HepG2 (cell line): ENCODE measurements at regions not wholly inside any gene's neighbourhood (a gene's known extent, or its start where the extent isn't known, plus 50 kb on each side); places are given as distances from the start of the nearest gene placed in this dataset.

Source experiments
- ATAC-seq: fragments of 200-7000 bp; cut with Tn5 transposase; 3 replicates; pipeline ENCODE4 v1.9.1; 2020; ENCODE audit warnings: mild to moderate bottlenecking, moderate library complexity
- BruUV-seq: library from RNA; stranded (reverse); fragments of 400-500 nt; replicated peaks from 2 replicates; lab custom pipeline; 2021; lab: Mats Ljungman, UMichigan
- CTCF ChIA-PET: fragments of 300-600 bp; formaldehyde crosslinking; extraction: SDS; loops from one replicate; lab custom pipeline; 2021; ENCODE audit warnings: low total read pairs, inconsistent platforms, low intra/inter-chr PET ratio; lab: Yijun Ruan, JAX
- POLR2A ChIA-PET: fragments of 350-600 bp; sonication (Branson Sonifier 250); formaldehyde crosslinking; loops from one replicate; lab custom pipeline; 2020; ENCODE audit warnings: antibody characterized with exemption, inconsistent platforms; lab: Yijun Ruan, JAX
- DNase-seq: peaks from one replicate; pipeline ENCODE4 v3.0.0-alpha.2; 2015; ENCODE audit warnings: low spot score
- FAIRE-seq: peaks from 3 replicates; lab custom pipeline; 2011; peaks lifted over from hg19 to GRCh38; lab: Jason Lieb, UNC
- H2AFZ ChIP-seq: one replicate; pipeline ENCODE4 v1.6.1; 2011; ENCODE audit warnings: low read length, inconsistent platforms
- H3K27ac ChIP-seq: fragments of 300-600 bp; 3 replicates; pipeline ENCODE4 v1.8.0; 2011; ENCODE audit warnings: mixed run types, mild to moderate bottlenecking, mixed read lengths, low read length, inconsistent platforms; ENCODE audit not compliant: insufficient read depth; ENCODE audit errors: extremely low read length
- H3K27me3 ChIP-seq, 2 experiments: fragments of 200-600 bp in 1 of 2; 2 replicates in 1 of 2; 3 replicates in 1 of 2; pipeline versions ENCODE4 v1.6.0 to v1.8.0; 2011; ENCODE audit warnings: low read length in 2 of 2, mild to moderate bottlenecking in 2 of 2, moderate library complexity in 2 of 2, inconsistent platforms in 1 of 2; ENCODE audit not compliant: insufficient read depth in 2 of 2, control insufficient read depth in 1 of 2
- H3K36me3 ChIP-seq, 2 experiments: fragments of 200-600 bp in 1 of 2; replicated peaks in 1 of 2; 2 replicates in 1 of 2; 3 replicates in 1 of 2; pipeline versions ENCODE4 v1.5.1 to v1.8.0; 2011; ENCODE audit warnings: low read length in 2 of 2, inconsistent platforms in 1 of 2; ENCODE audit not compliant: insufficient read depth in 2 of 2, control insufficient read depth in 1 of 2
- H3K4me1 ChIP-seq: 2 replicates; pipeline ENCODE4 v1.5.1; 2012; ENCODE audit warnings: low read length, inconsistent platforms; ENCODE audit not compliant: insufficient read depth
- H3K4me2 ChIP-seq: 2 replicates; pipeline ENCODE4 v1.6.0; 2011; ENCODE audit warnings: low read depth, low read length, inconsistent platforms
- H3K4me3 ChIP-seq, 3 experiments: fragments of 200-600 bp in 1 of 3; sonication (generic), shearing (Covaris generic) in 1 of 3; replicated peaks in 1 of 3; 2 replicates each; pipeline ENCODE4 v1.5.1; 2011 to 2016; ENCODE audit warnings: low read length in 3 of 3, inconsistent platforms in 2 of 3, low read depth in 2 of 3, mild to moderate bottlenecking in 2 of 3, control low read depth in 1 of 3, mixed read lengths in 1 of 3; ENCODE audit not compliant: insufficient read depth in 1 of 3
- H3K79me2 ChIP-seq: one replicate; pipeline ENCODE4 v1.6.1; 2011; ENCODE audit warnings: low read length, inconsistent platforms; ENCODE audit not compliant: insufficient read depth
- H3K9ac ChIP-seq: 2 replicates; pipeline ENCODE4 v1.6.0; 2011; ENCODE audit warnings: mild to moderate bottlenecking, low read depth, low read length, inconsistent platforms; ENCODE audit not compliant: insufficient read depth
- H3K9me3 ChIP-seq: 2 replicates; pipeline ENCODE4 v1.5.1; 2012; ENCODE audit warnings: mild to moderate bottlenecking, low read length
- H4K20me1 ChIP-seq: 2 replicates; pipeline ENCODE4 v1.6.0; 2011; ENCODE audit warnings: inconsistent platforms, mild to moderate bottlenecking, low read length, moderate library complexity; ENCODE audit not compliant: insufficient read depth
- CCAR2 ChIP-seq: fragments of 200-400 bp; formaldehyde crosslinking; optimal IDR thresholded peaks from 2 replicates; pipeline ENCODE3; 2018; ENCODE audit warnings: low read depth, mild to moderate bottlenecking, low read length, moderate library complexity
- FLYWCH1 ChIP-seq: sonication (generic); formaldehyde crosslinking; IDR thresholded peaks from 2 replicates; pipeline ENCODE4 v1.8.1; 2023; ENCODE audit warnings: mild to moderate bottlenecking, missing genetic modification reagents
- NFE2L2 ChIP-seq: fragments of 150-350 bp; IDR thresholded peaks from 2 replicates; pipeline ENCODE4 v1.6.1; 2014; ENCODE audit warnings: low read length
- SRSF4 ChIP-seq: fragments of 200-400 bp; formaldehyde crosslinking; IDR thresholded peaks from one replicate; pipeline ENCODE4 v1.6.1; 2018; ENCODE audit warnings: mild to moderate bottlenecking, low read depth, low read length, moderate library complexity; ENCODE audit not compliant: poor library complexity, severe bottlenecking
- ZNF891 ChIP-seq: sonication (generic); formaldehyde crosslinking; IDR thresholded peaks from 2 replicates; pipeline ENCODE4 v1.5.0; 2020; ENCODE audit warnings: mild to moderate bottlenecking, missing genetic modification reagents
- WGBS: methylation state at CpG from one replicate; pipeline ENCODE4 v1.1.6; 2017; ENCODE audit warnings: low lambda C conversion rate; 5-methylcytosine and 5-hydroxymethylcytosine counted together
- in situ Hi-C: cut with HindIII; loops from 2 replicates; pipeline ENCODE4 v1.10.0; 2017; ENCODE audit warnings: low pct_unique_long_range_greater_than_20kb; ENCODE audit not compliant: extremely low pct_ligation_motif_present
- intact Hi-C: fragments of 100-400 bp; cut with micrococcal nuclease; formaldehyde crosslinking; loops from one replicate; pipeline ENCODE4 v1.10.0; 2022; ENCODE audit not compliant: unreplicated experiment
- TF ChIP-seq, protein P1 (sequence below): sonication (generic); formaldehyde crosslinking; IDR thresholded peaks from 2 replicates; pipeline ENCODE4 v1.5.1; 2020; ENCODE audit warnings: mild to moderate bottlenecking, missing genetic modification reagents, borderline replicate concordance
- TF ChIP-seq, protein P2 (sequence below): sonication (generic); formaldehyde crosslinking; IDR thresholded peaks from 2 replicates; pipeline ENCODE4 v1.4.0; 2020; ENCODE audit warnings: mild to moderate bottlenecking, missing genetic modification reagents
- TF ChIP-seq, protein P3 (sequence below): sonication (generic); formaldehyde crosslinking; IDR thresholded peaks from 2 replicates; pipeline ENCODE4 v1.5.1; 2020; ENCODE audit warnings: missing genetic modification reagents, mild to moderate bottlenecking, borderline replicate concordance
- TF ChIP-seq, protein P4 (sequence below): sonication (generic); formaldehyde crosslinking; IDR thresholded peaks from 2 replicates; pipeline ENCODE4 v1.8.1; 2023; ENCODE audit warnings: mild to moderate bottlenecking, inconsistent platforms, moderate library complexity, missing genetic modification reagents, borderline replicate concordance
- TF ChIP-seq, protein P5 (sequence below): sonication (generic); formaldehyde crosslinking; IDR thresholded peaks from 2 replicates; pipeline ENCODE4 v1.4.0; 2020; ENCODE audit warnings: mild to moderate bottlenecking, missing genetic modification reagents
- TF ChIP-seq, protein P6 (sequence below): sonication (generic); formaldehyde crosslinking; IDR thresholded peaks from 2 replicates; pipeline ENCODE4 v1.8.0; 2022; ENCODE audit warnings: mild to moderate bottlenecking, missing genetic modification reagents, moderate library complexity

DNA sequence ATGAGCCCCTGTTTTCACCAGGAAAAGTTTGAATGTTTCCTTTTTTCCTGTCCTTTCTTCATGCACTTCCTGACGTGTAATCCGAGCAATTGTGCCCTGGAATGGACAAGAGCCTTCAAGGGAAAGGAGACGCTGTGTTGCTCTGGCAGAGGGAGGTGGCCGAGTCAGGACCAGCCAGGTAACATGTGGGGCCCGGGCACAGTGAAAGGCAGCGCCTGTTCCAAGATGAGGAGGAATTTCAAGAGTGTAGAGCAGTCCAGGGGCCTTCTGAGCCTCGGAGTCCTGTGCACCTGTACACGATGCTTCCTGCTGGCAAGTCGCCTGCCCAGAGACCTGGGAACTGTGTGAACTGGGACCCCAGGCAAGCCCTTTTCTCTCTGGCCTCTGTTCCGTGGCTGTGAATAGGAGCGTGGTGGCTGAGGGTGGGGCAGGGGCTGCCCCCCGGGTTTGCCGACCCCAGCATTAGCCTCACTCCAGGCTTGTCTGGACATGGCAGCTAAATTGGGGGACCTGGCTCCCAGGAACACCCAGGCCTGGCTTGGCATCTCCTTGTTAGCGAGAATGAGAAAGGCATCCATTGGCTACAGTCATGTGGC lies 92.0 kb downstream of the MYEOV start:
- Histone ChIP-seq H3K27ac (no peak overlapping the region), H3K9ac (no peak overlapping the region), H3K27me3 (peaks cover under 1 to 48% of the 10 kb centered on the region in 2 experiments; a peak in 4 of 5 replicates)
- BruUV-seq, result no TSS peak
- ATAC-seq, result no peak
- intact Hi-C loops, result no loop called here
- TF ChIP-seq, protein P1, sequence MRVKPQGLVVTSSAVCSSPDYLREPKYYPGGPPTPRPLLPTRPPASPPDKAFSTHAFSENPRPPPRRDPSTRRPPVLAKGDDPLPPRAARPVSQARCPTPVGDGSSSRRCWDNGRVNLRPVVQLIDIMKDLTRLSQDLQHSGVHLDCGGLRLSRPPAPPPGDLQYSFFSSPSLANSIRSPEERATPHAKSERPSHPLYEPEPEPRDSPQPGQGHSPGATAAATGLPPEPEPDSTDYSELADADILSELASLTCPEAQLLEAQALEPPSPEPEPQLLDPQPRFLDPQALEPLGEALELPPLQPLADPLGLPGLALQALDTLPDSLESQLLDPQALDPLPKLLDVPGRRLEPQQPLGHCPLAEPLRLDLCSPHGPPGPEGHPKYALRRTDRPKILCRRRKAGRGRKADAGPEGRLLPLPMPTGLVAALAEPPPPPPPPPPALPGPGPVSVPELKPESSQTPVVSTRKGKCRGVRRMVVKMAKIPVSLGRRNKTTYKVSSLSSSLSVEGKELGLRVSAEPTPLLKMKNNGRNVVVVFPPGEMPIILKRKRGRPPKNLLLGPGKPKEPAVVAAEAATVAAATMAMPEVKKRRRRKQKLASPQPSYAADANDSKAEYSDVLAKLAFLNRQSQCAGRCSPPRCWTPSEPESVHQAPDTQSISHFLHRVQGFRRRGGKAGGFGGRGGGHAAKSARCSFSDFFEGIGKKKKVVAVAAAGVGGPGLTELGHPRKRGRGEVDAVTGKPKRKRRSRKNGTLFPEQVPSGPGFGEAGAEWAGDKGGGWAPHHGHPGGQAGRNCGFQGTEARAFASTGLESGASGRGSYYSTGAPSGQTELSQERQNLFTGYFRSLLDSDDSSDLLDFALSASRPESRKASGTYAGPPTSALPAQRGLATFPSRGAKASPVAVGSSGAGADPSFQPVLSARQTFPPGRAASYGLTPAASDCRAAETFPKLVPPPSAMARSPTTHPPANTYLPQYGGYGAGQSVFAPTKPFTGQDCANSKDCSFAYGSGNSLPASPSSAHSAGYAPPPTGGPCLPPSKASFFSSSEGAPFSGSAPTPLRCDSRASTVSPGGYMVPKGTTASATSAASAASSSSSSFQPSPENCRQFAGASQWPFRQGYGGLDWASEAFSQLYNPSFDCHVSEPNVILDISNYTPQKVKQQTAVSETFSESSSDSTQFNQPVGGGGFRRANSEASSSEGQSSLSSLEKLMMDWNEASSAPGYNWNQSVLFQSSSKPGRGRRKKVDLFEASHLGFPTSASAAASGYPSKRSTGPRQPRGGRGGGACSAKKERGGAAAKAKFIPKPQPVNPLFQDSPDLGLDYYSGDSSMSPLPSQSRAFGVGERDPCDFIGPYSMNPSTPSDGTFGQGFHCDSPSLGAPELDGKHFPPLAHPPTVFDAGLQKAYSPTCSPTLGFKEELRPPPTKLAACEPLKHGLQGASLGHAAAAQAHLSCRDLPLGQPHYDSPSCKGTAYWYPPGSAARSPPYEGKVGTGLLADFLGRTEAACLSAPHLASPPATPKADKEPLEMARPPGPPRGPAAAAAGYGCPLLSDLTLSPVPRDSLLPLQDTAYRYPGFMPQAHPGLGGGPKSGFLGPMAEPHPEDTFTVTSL (CRISPR knock-in tag), result no peak
- TF ChIP-seq ZNF891 (CRISPR knock-in tag), result no peak
- no peak for TF ChIP-seq FLYWCH1 (CRISPR knock-in tag)
- TF ChIP-seq, protein P2, sequence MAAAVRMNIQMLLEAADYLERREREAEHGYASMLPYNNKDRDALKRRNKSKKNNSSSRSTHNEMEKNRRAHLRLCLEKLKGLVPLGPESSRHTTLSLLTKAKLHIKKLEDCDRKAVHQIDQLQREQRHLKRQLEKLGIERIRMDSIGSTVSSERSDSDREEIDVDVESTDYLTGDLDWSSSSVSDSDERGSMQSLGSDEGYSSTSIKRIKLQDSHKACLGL (CRISPR knock-in tag), result no peak
- TF ChIP-seq, protein P3, sequence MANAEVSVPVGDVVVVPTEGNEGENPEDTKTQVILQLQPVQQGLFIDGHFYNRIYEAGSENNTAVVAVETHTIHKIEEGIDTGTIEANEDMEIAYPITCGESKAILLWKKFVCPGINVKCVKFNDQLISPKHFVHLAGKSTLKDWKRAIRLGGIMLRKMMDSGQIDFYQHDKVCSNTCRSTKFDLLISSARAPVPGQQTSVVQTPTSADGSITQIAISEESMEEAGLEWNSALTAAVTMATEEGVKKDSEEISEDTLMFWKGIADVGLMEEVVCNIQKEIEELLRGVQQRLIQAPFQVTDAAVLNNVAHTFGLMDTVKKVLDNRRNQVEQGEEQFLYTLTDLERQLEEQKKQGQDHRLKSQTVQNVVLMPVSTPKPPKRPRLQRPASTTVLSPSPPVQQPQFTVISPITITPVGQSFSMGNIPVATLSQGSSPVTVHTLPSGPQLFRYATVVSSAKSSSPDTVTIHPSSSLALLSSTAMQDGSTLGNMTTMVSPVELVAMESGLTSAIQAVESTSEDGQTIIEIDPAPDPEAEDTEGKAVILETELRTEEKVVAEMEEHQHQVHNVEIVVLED (CRISPR knock-in tag), result no peak
- TF ChIP-seq, protein P4, sequence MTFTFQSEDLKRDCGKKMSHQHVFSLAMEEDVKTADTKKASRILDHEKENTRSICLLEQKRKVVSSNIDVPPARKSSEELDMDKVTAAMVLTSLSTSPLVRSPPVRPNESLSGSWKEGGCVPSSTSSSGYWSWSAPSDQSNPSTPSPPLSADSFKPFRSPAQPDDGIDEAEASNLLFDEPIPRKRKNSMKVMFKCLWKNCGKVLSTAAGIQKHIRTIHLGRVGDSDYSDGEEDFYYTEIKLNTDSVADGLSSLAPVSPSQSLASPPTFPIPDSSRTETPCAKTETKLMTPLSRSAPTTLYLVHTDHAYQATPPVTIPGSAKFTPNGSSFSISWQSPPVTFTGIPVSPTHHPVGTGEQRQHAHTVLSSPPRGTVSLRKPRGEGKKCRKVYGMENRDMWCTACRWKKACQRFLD, result no peak
- TF ChIP-seq, protein P5, sequence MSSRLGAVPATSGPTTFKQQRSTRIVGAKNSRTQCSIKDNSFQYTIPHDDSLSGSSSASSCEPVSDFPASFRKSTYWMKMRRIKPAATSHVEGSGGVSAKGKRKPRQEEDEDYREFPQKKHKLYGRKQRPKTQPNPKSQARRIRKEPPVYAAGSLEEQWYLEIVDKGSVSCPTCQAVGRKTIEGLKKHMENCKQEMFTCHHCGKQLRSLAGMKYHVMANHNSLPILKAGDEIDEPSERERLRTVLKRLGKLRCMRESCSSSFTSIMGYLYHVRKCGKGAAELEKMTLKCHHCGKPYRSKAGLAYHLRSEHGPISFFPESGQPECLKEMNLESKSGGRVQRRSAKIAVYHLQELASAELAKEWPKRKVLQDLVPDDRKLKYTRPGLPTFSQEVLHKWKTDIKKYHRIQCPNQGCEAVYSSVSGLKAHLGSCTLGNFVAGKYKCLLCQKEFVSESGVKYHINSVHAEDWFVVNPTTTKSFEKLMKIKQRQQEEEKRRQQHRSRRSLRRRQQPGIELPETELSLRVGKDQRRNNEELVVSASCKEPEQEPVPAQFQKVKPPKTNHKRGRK (CRISPR knock-in tag), result no peak
- TF ChIP-seq CCAR2, result no peak
- TF ChIP-seq SRSF4, result no peak
- TF ChIP-seq, protein P6, sequence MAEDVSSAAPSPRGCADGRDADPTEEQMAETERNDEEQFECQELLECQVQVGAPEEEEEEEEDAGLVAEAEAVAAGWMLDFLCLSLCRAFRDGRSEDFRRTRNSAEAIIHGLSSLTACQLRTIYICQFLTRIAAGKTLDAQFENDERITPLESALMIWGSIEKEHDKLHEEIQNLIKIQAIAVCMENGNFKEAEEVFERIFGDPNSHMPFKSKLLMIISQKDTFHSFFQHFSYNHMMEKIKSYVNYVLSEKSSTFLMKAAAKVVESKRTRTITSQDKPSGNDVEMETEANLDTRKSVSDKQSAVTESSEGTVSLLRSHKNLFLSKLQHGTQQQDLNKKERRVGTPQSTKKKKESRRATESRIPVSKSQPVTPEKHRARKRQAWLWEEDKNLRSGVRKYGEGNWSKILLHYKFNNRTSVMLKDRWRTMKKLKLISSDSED (CRISPR knock-in tag), result no peak
- TF ChIP-seq NFE2L2, result no peak
- TF ChIP-seq, all 625 proteins: peak for 0
- DNase-seq (no peak), FAIRE-seq (no peak)
- Histone ChIP-seq H3K9me3 (peaks cover 9% of the 10 kb centered on the region), H4K20me1 (no peaks in the 10 kb centered on the region), H3K36me3 (no peaks in the 10 kb centered on the region), H2AFZ (no peak overlapping the region), H3K4me3 (no peak overlapping the region), H3K4me1 (peaks cover 16% of the 10 kb centered on the region; the same call in 1 of the 2 replicates), H3K79me2 (no peaks in the 10 kb centered on the region), H3K4me2 (no peak overlapping the region)
- in situ Hi-C loops, result no loop called here
- 26% methylated on average over 5 of the region's 14 CpGs for WGBS
- POLR2A ChIA-PET, result no interaction called here
- CTCF ChIA-PET, result no interaction called here
